T-cell (primary cell): ENCODE measurements at regions not wholly inside any gene's neighbourhood (a gene's known extent, or its start where the extent isn't known, plus 50 kb on each side); places are given as distances from the start of the nearest gene placed in this dataset.
A peak's percentile ranks its signal among the peaks of the same experiment; 100 is the strongest.

Source experiments
- ATAC-seq, 4 experiments: fragments of 200-7000 bp in 3 of 4; fragments of 150-1000 bp in 1 of 4; cut with Tn5 transposase; replicated peaks in 1 of 4; 1 replicate in 3 of 4; 2 replicates in 1 of 4; pipeline ENCODE4 v1.10.0; 2021; ENCODE audit warnings: moderate library complexity in 3 of 4, mild to moderate bottlenecking in 2 of 4, moderate number of reproducible peaks in 1 of 4
- CTCF ChIA-PET, 2 donors: fragments of 300-600 bp; sonication (Branson Sonifier 250); formaldehyde crosslinking; loops; one replicate each; lab custom pipeline; 2022; ENCODE audit warnings: antibody characterized with exemption in 2 of 2; lab: Charles Lee
- POLR2A ChIA-PET, 2 donors: fragments of 300-600 bp; sonication (Branson Sonifier 250); formaldehyde crosslinking; loops; one replicate each; lab custom pipeline; 2022; ENCODE audit warnings: antibody characterized with exemption in 2 of 2; lab: Charles Lee
- DNase-seq, 35 experiments: peaks; one replicate each; pipeline versions ENCODE4 v3.0.0 to v3.0.0-alpha.2; 2013 to 2023
- H3K27ac ChIP-seq: one replicate; pipeline ENCODE4 v1.5.1; 2013; ENCODE audit warnings: low read length
- H3K27me3 ChIP-seq, 2 experiments: replicated peaks in 1 of 2; 1 replicate in 1 of 2; 2 replicates in 1 of 2; pipeline versions ENCODE4 v1.6.1 to v1.7.0; 2013; ENCODE audit warnings: low read length in 1 of 2, mixed read lengths in 1 of 2; ENCODE audit not compliant: control insufficient read depth in 2 of 2, insufficient read depth in 2 of 2; ENCODE audit errors: extremely low read depth in 1 of 2
- H3K36me3 ChIP-seq, 2 donors: 1 replicate in 1 of 2; 2 replicates in 1 of 2; pipeline versions ENCODE4 v1.6.1 to v1.7.0; 2013; ENCODE audit warnings: low read length in 1 of 2; ENCODE audit not compliant: control insufficient read depth in 2 of 2, insufficient read depth in 1 of 2; ENCODE audit errors: extremely low read depth in 1 of 2
- H3K4me1 ChIP-seq, 2 experiments: 1 replicate in 1 of 2; 2 replicates in 1 of 2; pipeline versions ENCODE4 v1.6.1 to v1.7.0; 2013; ENCODE audit warnings: low read length in 2 of 2, mixed read lengths in 1 of 2; ENCODE audit not compliant: insufficient read depth in 2 of 2, control insufficient read depth in 1 of 2; ENCODE audit errors: extremely low read depth in 1 of 2
- H3K4me3 ChIP-seq, 2 donors: 1 replicate in 1 of 2; 2 replicates in 1 of 2; pipeline versions ENCODE4 v1.5.1 to v1.7.0; 2013; ENCODE audit warnings: mild to moderate bottlenecking in 2 of 2, low read length in 1 of 2, moderate library complexity in 1 of 2; ENCODE audit not compliant: control insufficient read depth in 1 of 2; ENCODE audit errors: extremely low read depth in 1 of 2
- H3K9me3 ChIP-seq: 2 replicates; pipeline ENCODE4 v1.7.0; 2013
- H3K27ac Mint-ChIP-seq, 2 donors: one replicate each; pipeline ENCODE4 v1.8.0; 2020 to 2021; ENCODE audit warnings: mild to moderate bottlenecking in 2 of 2, mixed read lengths in 2 of 2
- H3K27me3 Mint-ChIP-seq, 2 donors: one replicate each; pipeline ENCODE4 v1.8.0; 2021 to 2022; ENCODE audit warnings: mixed read lengths in 2 of 2
- H3K36me3 Mint-ChIP-seq: one replicate; pipeline ENCODE4 v1.8.0; 2021; ENCODE audit warnings: mixed read lengths
- H3K4me1 Mint-ChIP-seq, 3 donors: one replicate each; pipeline ENCODE4 v1.8.0; 2020 to 2022; ENCODE audit warnings: mixed read lengths in 3 of 3, mild to moderate bottlenecking in 1 of 3
- H3K4me3 Mint-ChIP-seq, 3 donors: one replicate each; pipeline ENCODE4 v1.8.0; 2020 to 2022; ENCODE audit warnings: mild to moderate bottlenecking in 3 of 3, mixed read lengths in 3 of 3, moderate library complexity in 3 of 3
- H3K9me3 Mint-ChIP-seq, 3 donors: one replicate each; pipeline ENCODE4 v1.8.0; 2020 to 2022; ENCODE audit warnings: mixed read lengths in 3 of 3
- WGBS: methylation state at CpG from one replicate; pipeline ENCODE4 v1.1.5; 2013; ENCODE audit warnings: missing lambda C conversion rate; ENCODE audit not compliant: insufficient coverage; 5-methylcytosine and 5-hydroxymethylcytosine counted together

DNA sequence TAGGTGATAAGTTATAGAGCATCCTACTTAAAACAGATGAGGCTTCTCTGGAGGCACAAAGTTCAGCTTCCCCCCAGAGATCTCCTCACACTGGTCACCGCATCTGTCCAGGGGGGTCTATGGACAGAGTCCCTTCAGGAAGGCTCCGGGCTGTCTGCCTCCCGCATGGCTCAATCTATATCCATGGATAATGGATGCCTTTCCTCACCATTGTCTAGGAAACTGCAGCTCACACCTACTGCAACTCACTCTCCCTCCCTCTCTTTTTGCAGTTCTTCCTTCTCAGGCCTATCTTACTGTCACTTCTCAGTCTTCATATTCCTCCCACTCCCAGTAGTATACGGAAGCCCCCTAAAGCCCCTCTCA lies 100.6 kb upstream of the BCL2L14 start:
- ChIA-PET POLR2A (no interaction called here), CTCF (no interaction called here)
- no peaks in the 10 kb centered on the region for H3K27me3 ChIP-seq
- H3K9me3 ChIP-seq = no peaks in the 10 kb centered on the region
- no peak overlapping the region for H3K27ac Mint-ChIP-seq
- H3K4me3 ChIP-seq = no peak overlapping the region
- DNase-seq (no peak), ATAC-seq (no peak)
- H3K27me3 Mint-ChIP-seq = no peaks in the 10 kb centered on the region
- peaks cover 0 to 19% (median 10%) of the 10 kb centered on the region in 3 donors for H3K4me1 Mint-ChIP-seq
- 100% methylated on average over 3 of the region's 4 CpGs for WGBS
- H3K4me1 ChIP-seq = no peaks in the 10 kb centered on the region
- no peak overlapping the region for H3K27ac ChIP-seq
- no peaks in the 10 kb centered on the region for H3K36me3 Mint-ChIP-seq
- no peak overlapping the region for H3K4me3 Mint-ChIP-seq
- H3K9me3 Mint-ChIP-seq = no peaks in the 10 kb centered on the region
- no peaks in the 10 kb centered on the region for H3K36me3 ChIP-seq

DNA sequence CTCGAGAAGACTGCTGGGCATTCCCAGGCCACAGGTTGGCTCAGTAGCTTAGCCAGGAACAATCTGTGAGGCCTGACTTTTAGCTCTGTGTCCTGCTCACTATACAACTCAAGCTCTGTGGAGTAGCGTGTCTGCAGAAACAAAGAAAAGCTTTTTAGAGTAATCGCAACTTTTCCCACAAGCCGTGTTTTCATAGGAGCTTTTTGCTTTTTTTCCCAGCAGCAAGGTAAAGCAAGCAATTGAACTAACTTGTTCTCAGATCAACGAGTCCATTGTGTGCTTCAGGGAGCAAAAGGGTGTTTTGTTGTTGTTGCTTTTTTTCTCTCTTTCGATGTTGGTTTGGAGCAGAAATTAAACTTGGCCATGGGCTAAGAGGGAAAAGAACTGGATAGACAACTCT lies 97.3 kb upstream of the BCL2L14 start:
- Histone ChIP-seq H3K27ac (no peak overlapping the region), H3K27me3 (no peaks in the 10 kb centered on the region), H3K36me3 (no peaks in the 10 kb centered on the region), H3K4me1 (no peaks in the 10 kb centered on the region), H3K4me3 (no peak overlapping the region), H3K9me3 (no peaks in the 10 kb centered on the region)
- Mint-ChIP-seq H3K4me3 (no peak overlapping the region), H3K27me3 (no peaks in the 10 kb centered on the region), H3K36me3 (no peaks in the 10 kb centered on the region), H3K27ac (no peak overlapping the region), H3K4me1 (peaks cover 1 to 9% (median 7%) of the 10 kb centered on the region in 3 donors), H3K9me3 (no peaks in the 10 kb centered on the region)
- WGBS = 96% methylated on average over 6 of the region's 6 CpGs
- CTCF ChIA-PET = interaction anchor here in 1 of 2 donors (1.0 kb wide), 1 partner anchor 8 kb away, joined by 4 read pairs; no protein-coding TSS in a partner anchor
- ATAC-seq (no peak), DNase-seq (no peak)
- POLR2A ChIA-PET = interaction anchor here in 1 of 2 donors (0.6 kb wide), 1 partner anchor 18 kb away, joined by 3 read pairs; no protein-coding TSS in a partner anchor

DNA sequence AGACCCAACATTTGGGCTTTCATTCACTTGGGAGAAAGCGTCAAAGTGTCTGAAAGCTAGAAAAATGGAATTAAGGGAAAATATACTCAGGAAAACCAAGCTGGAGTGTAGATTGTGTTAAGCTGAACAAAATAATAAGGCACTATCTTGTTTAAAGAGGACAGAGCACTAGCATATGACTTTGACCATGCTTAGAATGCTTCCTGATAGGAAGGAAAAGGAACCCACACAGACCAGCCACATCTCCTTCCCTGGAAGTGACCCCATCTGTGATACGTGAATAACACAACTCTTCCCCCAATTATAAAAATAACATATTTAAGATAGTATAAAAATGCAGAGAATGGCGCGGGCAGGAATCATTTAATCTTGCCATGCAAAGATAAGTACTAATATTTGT lies 94.7 kb upstream of the BCL2L14 start:
- H3K36me3 ChIP-seq = no peaks in the 10 kb centered on the region
- Mint-ChIP-seq H3K36me3 (no peaks in the 10 kb centered on the region), H3K27ac (no peak overlapping the region), H3K4me3 (no peak overlapping the region), H3K27me3 (no peaks in the 10 kb centered on the region), H3K9me3 (no peaks in the 10 kb centered on the region), H3K4me1 (peaks cover 10 to 32% (median 26%) of the 10 kb centered on the region in 3 donors)
- H3K27me3 ChIP-seq = no peaks in the 10 kb centered on the region
- H3K9me3 ChIP-seq = no peaks in the 10 kb centered on the region
- DNase-seq (no peak), ATAC-seq (no peak)
- CTCF ChIA-PET = interaction anchor here in 1 of 2 donors (0.6 kb wide), 1 partner anchor 167 kb away, joined by 3 read pairs; no protein-coding TSS in a partner anchor
- WGBS = no CpG with 5 or more reads among the region's 4 CpGs
- no peak overlapping the region for H3K4me3 ChIP-seq
- H3K4me1 ChIP-seq = peaks cover 4 to 11% of the 10 kb centered on the region in 2 experiments
- POLR2A ChIA-PET = interaction anchor here in 1 of 2 donors (0.7 kb wide), 1 partner anchor 80 kb away, joined by 3 read pairs; no protein-coding TSS in a partner anchor
- H3K27ac ChIP-seq = no peak overlapping the region

DNA sequence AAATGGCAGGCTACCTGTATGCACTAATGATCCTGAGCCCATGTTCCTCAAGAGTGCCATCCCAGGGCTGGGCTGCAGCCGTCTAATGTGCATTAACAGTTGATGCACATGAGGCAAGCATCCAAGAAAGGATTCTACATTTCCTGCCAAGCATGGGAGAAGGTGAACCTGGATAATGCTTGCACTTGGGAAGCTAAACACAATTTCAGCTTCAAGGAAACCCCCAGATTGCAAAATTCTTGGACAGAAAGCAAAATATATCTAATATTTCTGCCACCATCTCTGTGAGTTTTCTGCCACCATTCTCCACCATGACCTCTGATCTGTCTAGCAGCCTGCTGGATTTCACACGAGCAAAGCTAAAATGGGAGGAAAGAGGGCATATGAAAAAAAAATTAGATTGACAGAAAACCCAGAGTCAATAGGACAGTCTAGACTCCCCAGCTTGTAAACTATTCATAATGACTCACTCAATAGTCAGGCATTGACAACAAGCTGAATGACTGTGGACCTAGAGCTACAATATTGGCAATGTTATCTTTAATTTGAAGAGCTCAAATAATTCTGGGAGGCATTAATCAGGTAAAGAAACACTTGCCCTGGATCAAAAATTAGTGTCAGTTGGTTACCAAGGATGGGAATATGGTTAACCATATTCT lies 91.9 kb upstream of the BCL2L14 start:
- peaks cover 10 to 24% of the 10 kb centered on the region in 2 experiments for H3K4me1 ChIP-seq
- peak overlapping the region; percentile 4 for H3K27ac ChIP-seq
- peak overlapping the region in 1 of 2 donors; percentile 91 for H3K27ac Mint-ChIP-seq
- no peaks in the 10 kb centered on the region for H3K9me3 ChIP-seq
- no peaks in the 10 kb centered on the region for H3K36me3 ChIP-seq
- CTCF ChIA-PET = interaction anchor here in 1 of 2 donors (0.6 to 1.1 kb wide), 3 partner anchors 48 to 61 kb away, joined by 3 to 4 read pairs (median 3); no protein-coding TSS in a partner anchor
- H3K27me3 Mint-ChIP-seq = no peaks in the 10 kb centered on the region
- DNase-seq = no peak
- no peak for ATAC-seq
- H3K4me1 Mint-ChIP-seq = peaks cover 33 to 58% (median 51%) of the 10 kb centered on the region in 3 donors
- no peaks in the 10 kb centered on the region for H3K36me3 Mint-ChIP-seq
- no peaks in the 10 kb centered on the region for H3K9me3 Mint-ChIP-seq
- POLR2A ChIA-PET = interaction anchor here (0.5 to 0.7 kb wide), 3 partner anchors 32 to 334 kb away, joined by 3 to 4 read pairs (median 3); no protein-coding TSS in a partner anchor
- no peak overlapping the region for H3K4me3 ChIP-seq
- H3K4me3 Mint-ChIP-seq = no peak overlapping the region
- H3K27me3 ChIP-seq = no peaks in the 10 kb centered on the region
- WGBS = 100% methylated on average over 1 of the region's 2 CpGs

DNA sequence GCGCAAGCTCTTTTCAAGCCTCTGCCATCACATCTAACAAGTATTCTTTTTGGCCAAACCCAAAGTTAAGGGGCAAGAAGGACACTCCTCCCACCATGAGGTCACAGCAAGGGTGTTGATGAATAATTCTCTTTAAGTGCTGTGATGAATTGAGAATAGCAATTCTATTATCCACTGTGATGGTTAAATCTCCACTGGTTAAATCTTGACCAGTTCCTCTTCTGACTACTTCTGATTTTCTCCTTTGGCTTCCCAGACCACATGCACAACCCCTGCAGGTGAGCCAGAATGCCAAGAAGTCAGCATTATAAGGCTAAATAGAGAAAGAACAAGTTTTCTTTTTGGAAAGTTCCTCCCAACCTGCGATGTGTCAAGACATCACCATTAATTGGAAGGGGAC lies 90.6 kb upstream of the BCL2L14 start:
- DNase-seq (no peak), ATAC-seq (no peak)
- peaks cover 10 to 24% of the 10 kb centered on the region in 2 experiments for H3K4me1 ChIP-seq
- ChIA-PET POLR2A (no interaction called here), CTCF (interaction anchor here in 1 of 2 donors (0.6 kb wide), 1 partner anchor 433 kb away, joined by 3 read pairs; no protein-coding TSS in a partner anchor)
- H3K27ac ChIP-seq = peak overlapping the region; percentile 88
- H3K4me3 ChIP-seq = no peak overlapping the region
- H3K36me3 Mint-ChIP-seq = no peaks in the 10 kb centered on the region
- H3K27ac Mint-ChIP-seq = peak overlapping the region; percentile 87 to 91
- H3K9me3 ChIP-seq = no peaks in the 10 kb centered on the region
- no peaks in the 10 kb centered on the region for H3K36me3 ChIP-seq
- peaks cover 34 to 64% (median 51%) of the 10 kb centered on the region in 3 donors for H3K4me1 Mint-ChIP-seq
- H3K4me3 Mint-ChIP-seq = peak overlapping the region in 2 of 3 donors; percentile 17 to 57
- no peaks in the 10 kb centered on the region for H3K27me3 ChIP-seq
- no CpG with 5 or more reads among the region's 2 CpGs for WGBS
- no peaks in the 10 kb centered on the region for H3K27me3 Mint-ChIP-seq
- H3K9me3 Mint-ChIP-seq = no peaks in the 10 kb centered on the region

DNA sequence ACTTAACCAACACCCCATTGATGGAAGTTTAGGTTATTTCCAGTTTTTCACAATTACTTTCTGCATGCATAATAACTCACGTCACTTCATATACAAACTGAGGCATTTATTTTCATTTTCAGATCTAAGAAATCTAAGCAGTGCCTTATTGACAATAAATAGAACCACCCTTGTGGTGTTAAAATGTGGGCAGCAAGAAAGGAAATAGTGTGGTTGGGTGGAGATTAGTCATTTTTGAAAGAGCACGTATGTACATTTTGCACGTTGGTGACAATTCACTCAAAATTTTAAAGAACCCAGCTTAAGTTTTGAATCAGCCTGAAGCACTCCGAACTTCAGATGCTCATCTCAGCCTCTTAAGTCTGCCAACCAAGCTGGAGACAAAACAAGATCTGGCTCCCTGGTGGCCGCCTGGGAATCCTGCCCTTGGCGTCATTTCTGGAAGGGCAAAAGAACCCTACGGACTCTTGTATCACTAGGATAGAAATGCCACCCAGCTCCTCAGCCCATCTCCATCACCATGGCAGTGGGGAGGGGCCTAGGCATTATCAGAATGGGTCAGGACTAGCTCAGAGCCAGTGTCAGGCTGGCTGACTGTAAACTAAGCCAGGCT lies 89.5 kb upstream of the BCL2L14 start:
- H3K4me1 Mint-ChIP-seq = peaks cover 34 to 66% (median 51%) of the 10 kb centered on the region in 3 donors
- no peaks in the 10 kb centered on the region for H3K36me3 Mint-ChIP-seq

More for the DNA sequence above, 89.5 kb upstream of the BCL2L14 start:
- Histone ChIP-seq H3K27me3 (no peaks in the 10 kb centered on the region), H3K9me3 (no peaks in the 10 kb centered on the region), H3K4me3 (peak overlapping the region in 1 of 2 donors; percentile 16), H3K4me1 (peaks cover 10 to 24% of the 10 kb centered on the region in 2 experiments), H3K27ac (peak overlapping the region; percentile 88), H3K36me3 (no peaks in the 10 kb centered on the region)
- Mint-ChIP-seq H3K9me3 (no peaks in the 10 kb centered on the region), H3K27me3 (no peaks in the 10 kb centered on the region), H3K27ac (peak overlapping the region; percentile 87 to 91), H3K4me3 (peak overlapping the region; percentile 41 to 57 (median 44))
- DNase-seq (peak in 34 of 35 experiments; percentile 5 to 88 (median 28)), ATAC-seq (peak; percentile 94 to 98 (median 96))
- CTCF ChIA-PET = interaction anchor here (0.9 to 2.2 kb wide), 6 partner anchors 8 to 495 kb away, joined by 4 to 15 read pairs (median 6); no protein-coding TSS in a partner anchor
- 0% methylated on average over 1 of the region's 7 CpGs for WGBS
- POLR2A ChIA-PET = interaction anchor here in 1 of 2 donors (0.7 to 1.0 kb wide), 4 partner anchors 21 to 377 kb away, joined by 3 to 4 read pairs (median 3); no protein-coding TSS in a partner anchor
